GM21528 (cell line): ENCODE measurements at regions not wholly inside any gene's neighbourhood (a gene's known extent, or its start where the extent isn't known, plus 50 kb on each side); places are given as distances from the start of the nearest gene placed in this dataset.
"Not testable (repeated sequence)": the region's sequence is repeated elsewhere in the genome, so short reads cannot be mapped to it uniquely, and the experiment has no call there.

ENCODE experiments used
- ATAC-seq: cut with Tn5 transposase; IDR thresholded peaks from one replicate; pipeline ENCODE4 v1.9.1; 2021; ENCODE audit warnings: mild to moderate bottlenecking, moderate library complexity; ENCODE audit not compliant: unreplicated experiment, low FRiP score

DNA sequence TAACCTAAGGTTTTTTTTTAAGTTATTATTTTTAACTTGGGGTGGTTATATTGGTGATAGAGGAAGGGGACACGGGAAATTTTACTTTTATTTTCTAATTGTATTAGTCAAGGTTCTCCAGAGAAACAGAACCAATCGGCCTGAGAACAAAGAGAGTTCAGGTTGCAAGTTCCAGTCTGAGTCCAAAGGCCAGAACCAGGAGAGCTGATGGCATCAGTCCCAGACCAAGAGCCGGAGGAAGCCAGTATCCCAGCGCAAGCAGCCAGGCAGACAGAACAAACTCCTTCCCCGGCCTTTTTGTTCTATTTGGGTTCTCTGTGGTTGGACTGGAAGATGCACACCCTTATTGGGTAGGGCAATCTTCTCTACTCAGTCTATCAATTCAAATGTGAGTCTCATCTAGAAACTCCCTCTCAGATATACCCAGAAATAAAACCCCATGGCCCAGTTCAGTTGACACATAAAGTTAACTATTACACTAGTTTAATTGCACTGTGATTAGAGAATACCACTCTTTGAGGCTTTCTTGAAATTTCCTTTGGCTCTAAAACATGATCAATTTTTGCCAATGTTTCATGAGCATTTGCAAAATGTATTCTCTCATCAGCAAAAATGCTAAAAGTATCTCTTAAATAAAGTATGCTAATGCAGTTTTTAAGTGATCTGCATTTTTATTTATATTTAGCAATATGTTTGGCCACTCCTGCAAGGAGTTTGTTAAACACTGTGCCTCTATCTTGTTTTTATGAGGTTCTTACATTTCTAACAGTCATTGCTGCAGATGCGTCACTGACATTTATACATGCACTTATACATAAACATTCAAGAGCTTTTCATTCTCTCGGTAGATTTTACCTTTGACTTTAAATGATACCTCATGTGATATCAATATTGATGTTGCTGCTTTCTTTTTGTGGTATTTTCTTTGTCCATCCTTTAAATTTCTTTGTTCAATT lies 103.2 kb upstream of the SSTR4 start:
- ATAC-seq, result no peak

DNA sequence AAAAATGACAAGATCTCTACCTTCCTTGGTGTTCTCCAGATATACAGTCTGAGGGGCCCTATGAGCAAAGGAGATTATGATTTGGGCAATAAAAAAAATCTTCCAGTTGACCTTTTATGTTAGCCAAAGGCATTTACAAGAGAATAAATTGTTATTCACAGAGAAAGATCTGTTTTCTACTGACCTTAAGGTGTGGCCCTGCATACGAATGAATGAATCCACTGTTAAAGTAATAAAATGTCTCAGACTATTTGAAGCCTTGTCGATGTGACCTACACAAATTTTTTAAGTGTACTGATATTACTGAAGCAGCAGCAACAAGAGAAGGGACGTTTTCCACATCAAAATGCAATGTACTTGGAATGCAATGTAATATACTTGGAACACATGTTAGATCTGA lies 95.9 kb upstream of the SSTR4 start:
- ATAC-seq, result no peak

DNA sequence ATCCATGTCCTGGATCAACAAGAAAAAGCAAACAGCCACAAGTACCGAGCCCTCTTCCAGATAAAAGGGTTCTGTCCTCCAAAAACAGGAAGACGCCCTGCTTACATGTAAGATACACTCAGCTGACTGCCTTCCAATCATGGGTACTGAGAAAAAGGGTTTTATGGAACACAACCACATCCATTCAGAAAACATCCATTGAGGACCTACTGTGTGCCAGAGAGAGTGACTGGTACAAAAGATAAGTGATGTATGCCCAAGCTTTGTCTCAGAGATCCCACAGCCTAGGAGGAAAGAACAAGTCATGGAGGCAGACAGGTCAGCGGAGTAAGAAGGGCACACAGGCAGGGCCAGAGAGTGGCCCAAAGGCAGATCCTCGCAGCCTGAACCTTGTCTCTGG lies 94.8 kb upstream of the SSTR4 start:
- no peak for ATAC-seq

DNA sequence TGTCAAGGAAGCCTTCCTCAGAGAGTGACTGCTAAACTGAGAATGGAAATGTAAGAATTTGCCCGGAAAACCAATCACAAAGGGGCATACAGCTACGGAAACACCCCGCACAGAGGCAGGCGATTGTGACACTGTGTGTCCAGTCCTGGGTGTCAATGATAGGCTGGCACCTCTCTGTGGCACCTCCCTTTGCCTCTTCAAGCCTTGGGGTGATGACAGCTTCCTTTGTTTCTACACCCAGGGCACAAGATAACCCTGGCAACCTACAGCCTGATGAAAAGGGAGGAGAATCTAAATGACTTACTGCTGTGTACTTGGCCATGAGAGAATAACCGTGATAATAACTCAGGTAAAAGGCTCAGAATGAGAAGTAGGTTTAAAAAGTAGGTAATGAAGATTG lies 93.6 kb upstream of the SSTR4 start:
- no peak for ATAC-seq

DNA sequence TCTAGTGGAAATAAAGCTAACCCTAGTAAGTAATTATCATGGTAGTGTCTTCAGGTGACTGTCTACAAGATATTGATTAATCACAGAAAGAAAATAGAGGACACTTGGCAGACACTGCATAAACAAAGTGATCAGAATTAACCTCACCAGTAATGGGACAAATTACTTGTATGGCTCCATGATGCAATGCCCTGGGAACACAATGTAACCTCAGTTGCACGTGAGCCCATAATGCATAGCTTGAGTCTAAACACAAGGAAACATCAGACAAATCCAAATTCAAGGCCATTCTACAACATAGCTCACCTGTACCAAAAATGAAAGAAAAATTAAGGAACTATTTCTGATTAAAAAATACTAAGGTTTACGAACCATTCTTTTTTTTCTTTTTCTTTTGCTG lies 92.4 kb upstream of the SSTR4 start:
- no peak for ATAC-seq

DNA sequence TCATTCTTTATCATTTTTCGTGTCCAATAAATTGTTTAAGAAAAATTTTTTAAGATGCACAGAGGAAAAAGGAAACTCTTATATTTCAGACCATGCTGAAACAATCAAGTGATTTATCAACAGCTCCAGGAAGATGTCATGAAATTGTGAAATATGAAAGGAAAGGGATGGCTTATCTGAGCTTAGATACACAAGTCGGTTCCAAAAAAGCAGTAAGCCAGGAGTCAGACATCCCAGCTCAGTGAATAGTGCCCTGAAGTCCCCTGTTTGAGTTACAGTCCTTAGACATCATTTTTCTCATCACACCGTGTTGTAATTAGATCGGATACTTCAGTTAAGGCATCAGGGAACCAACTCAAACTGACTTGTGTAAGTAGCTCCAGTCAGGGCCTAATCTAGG lies 91.0 kb upstream of the SSTR4 start:
- no peak for ATAC-seq

DNA sequence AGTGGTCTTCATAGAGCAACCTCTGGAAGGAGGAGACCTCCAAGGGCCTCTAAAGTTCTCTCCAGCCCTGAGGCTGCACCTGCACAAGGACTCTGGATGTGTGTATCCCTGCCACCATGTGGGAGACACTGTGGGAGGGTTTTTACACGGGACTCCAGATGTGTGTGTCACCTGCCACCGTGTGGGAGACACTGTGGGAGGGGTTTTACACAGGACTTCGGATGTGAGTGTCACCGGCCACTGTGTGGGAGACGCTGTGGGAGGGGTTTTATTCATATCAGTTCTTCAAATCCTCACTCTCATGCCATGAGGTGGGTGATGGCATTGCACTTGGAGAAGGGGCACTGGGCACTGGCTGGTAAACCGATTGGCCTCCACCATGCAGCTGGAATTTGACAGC lies 90.2 kb upstream of the SSTR4 start:
- no peak for ATAC-seq

DNA sequence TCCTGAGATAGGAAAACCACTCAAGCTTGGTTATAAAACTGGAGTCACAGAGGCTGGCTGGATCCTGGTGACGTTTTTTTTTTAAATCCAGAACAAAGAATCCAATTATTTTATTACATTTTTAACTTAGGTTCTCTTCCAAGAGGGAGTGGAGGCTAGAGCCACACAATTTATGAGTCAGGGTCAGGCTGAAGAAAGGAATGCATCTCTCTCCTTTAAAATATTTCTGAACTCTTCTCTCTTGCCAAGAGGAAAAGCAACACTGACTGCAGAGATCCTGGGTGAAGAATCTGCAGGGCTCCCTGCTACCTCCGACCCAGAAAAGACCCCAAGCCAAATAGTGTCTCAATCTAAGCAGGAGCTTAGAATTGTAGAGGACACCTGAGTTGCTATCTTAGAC lies 88.5 kb upstream of the SSTR4 start:
- ATAC-seq, result no peak

DNA sequence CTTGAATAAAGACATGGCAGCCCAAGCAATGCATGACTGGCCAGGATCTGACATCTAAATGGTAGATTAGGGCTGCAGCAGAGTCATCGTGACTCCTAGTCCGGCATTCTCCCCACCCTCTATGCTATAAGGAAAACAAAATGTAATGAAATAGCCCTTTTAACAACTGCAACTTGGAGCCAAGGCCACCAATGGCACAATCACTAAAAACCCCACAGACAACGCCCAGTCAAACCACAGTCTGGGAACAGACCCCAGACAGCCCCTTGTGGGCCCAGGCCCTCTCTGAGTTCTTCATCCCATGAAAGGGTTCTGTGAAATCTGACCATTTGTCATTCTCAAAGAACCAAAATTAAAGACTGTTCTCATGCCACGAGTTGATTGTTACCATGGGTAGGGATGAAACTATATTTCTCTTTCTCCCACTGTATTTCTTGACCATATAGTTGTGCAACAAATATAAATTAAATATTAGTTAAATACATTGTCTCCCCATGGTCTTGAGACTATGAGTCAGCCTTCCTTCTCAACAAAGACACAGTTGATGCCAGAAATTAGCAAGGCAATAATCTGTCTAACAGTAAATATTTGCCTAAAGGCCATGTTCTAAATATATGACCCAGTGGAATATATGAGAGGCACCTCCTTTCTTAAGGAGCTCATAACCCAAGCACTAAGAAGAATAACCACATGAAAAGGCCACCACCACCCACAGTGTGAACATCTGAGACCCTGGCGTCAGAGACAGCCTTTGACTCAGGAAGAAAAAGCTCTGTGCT lies 85.6 kb upstream of the SSTR4 start:
- ATAC-seq, result no peak

DNA sequence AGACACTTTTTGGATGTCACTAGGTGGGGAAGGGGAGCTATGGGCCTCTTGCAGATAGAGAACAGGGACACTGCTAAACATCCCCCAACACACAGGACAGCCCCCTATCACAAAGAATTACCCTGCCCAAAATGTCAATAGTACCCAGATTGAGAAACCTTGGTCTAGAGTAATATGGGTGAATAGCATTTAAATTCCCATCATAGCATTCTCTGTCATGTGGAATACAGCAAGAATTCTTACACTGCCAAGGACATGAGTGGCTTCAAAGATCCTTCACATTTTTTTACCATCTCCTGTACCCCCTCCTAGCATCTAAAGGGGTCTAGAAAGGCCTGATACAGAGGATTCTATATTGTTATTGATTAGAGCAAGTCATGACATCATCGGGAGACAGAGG lies 83.1 kb upstream of the SSTR4 start:
- no peak for ATAC-seq

DNA sequence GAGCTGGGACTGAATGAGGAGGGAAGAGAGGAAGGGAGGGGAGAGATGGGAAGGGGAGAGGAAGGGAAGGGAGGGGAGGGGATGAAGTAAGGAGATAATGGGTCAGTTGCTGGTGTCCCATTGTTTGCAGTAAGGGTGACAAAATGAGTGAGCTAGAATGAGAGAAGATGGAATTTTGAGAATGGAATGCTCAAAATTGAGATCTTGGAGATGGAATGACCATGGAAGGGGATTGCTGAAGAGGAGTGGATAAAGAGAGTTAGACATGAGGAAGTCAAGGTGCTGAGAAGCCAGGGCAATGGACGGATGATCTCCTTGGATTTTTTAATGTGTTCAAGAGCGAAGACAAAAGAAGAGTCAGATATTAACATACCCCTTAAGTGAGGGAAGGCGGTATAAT lies 80.5 kb upstream of the SSTR4 start:
- ATAC-seq, result no peak

DNA sequence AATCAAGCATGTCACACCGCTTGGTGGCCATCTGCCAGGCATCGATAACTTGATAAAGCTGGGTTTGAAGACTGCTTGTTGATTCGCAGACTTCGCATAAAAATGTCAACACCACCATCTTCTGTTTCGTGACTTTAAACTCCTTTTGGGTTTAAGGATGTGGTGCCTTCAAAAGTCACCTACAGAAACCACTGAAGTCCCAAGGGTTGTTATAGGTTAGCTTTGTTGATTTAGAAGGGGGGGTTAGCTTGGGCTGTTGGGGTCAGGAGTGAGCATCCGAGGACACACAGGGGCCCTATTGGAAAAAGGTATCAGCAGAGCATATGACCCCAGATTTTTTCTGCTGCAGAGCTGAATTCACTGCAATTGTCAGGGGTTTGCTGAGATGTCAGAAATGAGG lies 76.7 kb upstream of the SSTR4 start:
- no peak for ATAC-seq

DNA sequence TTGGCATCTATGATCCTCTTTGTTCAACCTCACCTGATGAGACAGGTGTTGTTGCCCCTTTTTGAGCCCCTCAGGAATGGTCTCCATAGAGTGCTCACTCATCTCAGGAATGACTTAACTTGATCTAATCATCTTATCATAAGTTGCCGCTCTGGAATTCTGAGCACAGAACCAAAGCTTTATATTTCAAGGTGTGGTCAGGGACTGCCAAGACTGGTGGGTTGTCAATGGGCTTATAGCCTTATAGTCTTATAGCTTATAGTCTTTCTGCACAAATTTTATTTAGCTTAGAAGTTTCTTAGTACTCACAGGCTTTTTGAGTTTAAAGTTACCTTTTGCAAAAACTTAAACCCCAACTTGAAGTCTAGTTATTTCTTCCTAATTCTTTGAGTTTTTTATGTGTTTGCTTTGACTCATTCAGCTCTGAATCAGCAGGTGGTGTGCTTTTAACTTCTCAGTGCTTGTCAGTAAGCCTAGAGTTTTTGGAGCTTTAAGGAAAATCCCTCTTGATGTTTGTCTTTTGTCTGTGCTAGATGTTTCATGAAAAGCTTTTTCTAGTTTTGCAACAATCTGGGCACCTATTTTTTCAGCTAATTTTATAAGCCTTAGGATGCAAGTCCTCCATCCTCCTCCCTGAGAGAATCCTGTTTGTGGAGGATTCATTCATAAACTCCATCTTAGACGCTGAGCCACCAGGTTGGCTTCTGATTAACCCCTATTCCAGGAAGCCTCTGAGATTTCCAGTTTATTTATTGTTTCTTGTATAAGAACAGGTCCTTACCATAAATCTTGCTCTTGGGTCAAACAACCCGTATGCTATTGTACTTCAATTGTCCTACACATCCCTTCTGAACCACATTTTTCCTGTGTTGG lies 72.3 kb upstream of the SSTR4 start:
- no peak for ATAC-seq

DNA sequence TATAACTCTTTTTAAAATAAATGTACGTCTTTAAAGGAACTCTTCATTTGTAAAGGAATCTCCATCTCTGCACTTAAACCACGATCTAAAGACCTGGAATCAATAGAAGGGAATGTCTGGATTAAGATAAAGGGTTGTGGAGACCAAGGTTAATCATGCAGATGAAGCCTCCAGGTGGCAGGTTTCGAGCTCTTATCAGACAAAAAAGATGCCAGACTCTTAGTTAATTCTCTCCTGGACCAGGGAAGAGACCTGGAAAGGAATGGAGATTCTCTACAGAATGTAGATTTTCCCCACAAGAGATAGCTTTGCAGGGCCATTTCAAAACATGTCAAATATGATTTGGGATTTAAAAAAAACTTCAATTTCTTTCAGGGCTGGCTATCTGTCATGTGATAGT lies 71.5 kb upstream of the SSTR4 start:
- ATAC-seq, result no peak

DNA sequence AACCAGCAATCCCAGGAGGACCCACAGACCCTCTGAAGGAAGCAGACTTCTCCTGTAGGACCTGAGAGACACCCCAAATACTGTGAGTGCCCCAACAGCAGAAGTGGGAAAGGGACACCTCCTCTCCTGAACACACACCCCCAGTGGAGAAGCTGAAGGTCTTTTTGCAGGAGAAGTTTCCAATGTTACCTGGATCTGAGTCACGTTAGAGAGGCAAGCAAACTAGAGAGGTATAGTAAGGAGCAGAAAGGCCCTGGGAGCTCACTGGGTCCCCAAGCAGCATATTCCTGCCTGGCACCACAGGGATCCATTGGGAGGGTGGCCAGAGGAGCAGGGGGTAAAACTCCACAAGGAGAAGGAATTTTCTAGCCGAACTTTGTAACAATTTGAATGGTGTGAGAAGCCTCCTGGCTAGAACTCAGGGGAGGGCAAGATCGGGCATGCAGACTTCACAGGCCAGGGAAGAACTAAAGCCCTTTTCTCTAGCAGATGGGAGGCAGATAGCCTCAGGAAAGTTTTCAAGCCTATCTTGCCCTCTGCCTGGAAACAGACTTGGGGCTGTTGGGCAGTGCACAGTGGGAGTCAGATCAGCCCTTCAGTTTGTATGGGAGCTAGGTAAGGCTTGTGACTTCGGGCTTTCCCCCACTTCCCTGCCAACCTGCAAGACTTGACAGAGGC lies 68.2 kb upstream of the SSTR4 start:
- no peak for ATAC-seq

DNA sequence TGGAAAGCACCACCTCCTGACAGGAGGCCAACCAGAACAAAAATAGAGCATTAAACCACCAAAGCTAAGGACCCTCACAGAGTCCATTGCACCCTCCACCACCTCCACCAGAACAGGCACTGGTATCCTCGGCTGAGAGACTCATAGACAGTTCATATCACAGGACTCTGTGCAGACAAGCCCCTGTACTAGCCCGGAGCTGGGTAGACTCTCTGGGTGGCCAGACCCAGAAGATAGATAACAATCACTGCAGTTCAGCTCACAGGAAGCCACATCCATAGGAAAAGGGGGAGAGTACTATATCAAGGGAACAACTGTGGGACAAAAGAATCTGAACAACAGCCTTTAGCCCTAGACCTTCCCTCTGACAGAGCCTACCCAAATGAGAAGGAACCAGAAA lies 67.4 kb upstream of the SSTR4 start:
- not testable (repeated sequence) for ATAC-seq

DNA sequence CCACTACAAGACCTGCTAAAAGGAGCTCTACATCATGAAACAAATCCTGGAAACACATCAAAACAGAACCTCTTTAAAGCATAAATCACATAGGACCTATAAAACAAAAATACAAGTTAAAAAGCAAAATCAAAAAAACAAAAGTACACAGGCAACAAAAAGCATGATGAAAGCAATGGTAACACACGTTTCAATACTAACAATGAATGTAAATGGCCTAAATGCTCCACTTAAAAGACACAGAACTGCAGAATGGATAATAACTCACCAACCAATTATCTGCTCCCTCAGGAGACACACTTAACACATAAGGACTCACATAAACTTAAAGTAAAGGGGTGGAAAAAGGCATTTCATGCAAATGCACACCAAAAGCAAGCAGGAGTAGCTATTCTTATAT lies 66.1 kb upstream of the SSTR4 start:
- ATAC-seq, result not testable (repeated sequence)

DNA sequence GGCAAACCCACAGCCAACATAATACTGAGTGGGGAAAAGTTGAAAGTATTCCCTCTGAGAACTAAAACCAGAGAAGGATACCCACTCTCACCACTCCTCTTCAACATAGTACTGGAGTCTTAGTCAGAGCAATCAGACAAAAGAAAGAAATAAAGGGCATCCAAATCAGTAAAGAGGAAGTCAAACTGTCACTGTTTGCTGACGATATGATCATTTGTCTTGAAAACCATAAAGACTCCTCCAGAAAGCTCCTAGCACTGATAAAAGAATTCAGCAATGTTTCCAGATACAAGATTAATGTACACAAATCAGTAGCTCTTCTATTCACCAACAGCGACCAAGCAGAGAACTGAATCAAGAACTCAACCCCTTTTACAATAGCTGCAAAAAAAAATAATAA lies 64.0 kb upstream of the SSTR4 start:
- ATAC-seq, result not testable (repeated sequence)

DNA sequence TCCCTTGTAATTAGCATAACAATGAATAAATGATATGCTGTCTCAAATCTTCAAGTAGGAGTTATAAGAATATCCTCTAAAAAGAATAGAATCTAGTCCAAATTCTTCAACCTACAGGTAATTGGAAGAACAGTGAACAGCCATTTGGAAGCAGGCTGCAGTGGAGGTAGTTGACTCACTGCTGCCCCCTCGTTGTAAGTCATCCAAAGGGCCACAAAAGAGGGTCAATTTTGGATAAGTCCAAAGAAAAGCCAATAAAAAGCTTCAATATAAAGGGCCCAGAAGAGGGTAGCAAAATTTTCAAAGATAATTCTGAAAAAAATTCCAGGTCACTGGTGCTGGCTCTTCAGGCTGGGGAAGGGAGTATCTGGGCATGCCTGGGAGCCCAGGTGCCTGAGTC lies 60.8 kb upstream of the SSTR4 start:
- no peak for ATAC-seq

DNA sequence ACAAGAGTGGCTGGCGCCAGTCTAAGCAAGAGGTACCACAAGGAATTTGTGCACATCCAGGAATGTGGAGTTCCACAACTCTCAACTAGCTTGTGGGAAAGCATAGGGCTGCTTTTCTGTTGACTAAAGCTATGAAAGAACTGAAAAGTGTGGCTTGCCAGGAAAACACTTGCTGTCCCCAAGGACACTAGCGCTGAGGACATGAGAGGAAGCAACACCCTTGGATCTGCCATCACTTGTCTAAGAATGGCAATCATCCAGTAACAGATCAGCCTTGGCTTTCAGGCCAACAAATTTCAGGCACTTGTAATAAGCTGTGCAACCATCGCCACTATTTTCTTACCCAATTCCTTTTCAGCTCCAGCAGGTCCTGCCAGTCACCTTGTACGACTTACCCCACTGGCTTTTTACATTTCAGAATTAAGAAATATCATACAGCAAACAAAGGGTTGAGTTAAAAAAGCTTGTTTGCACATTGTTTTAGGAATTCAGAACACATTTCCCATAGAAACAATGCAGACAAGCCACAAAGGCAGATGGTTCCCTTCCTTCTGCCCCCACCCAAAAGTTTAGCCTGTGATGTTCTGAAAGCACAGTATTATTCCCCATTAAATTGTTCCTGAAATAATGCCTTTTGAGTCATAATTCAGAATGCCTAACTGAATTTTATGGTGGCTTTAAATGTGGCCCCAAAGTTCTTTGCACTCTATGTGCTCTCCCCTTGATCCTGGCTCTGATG lies 57.9 kb upstream of the SSTR4 start:
- ATAC-seq, result no peak
